NB4 (cell line): ENCODE measurements at regions not wholly inside any gene's neighbourhood (a gene's known extent, or its start where the extent isn't known, plus 50 kb on each side); places are given as distances from the start of the nearest gene placed in this dataset.

Experiments
- DNase-seq: peaks from one replicate; pipeline ENCODE4 v3.0.0; 2010; ENCODE audit warnings: low read depth
- H3K4me3 ChIP-seq: one replicate; pipeline ENCODE4 v1.5.1; 2011; ENCODE audit warnings: mild to moderate bottlenecking, low read depth, low read length, moderate library complexity
- CTCF ChIP-seq: IDR thresholded peaks from one replicate; pipeline ENCODE4 v1.5.1; 2012; ENCODE audit warnings: low read depth, low read length
- MAX ChIP-seq: IDR thresholded peaks from 2 replicates; pipeline ENCODE4 v1.6.1; 2011; ENCODE audit warnings: low read depth, low read length
- MYC ChIP-seq: IDR thresholded peaks from 2 replicates; pipeline ENCODE4 v1.6.1; 2011; ENCODE audit warnings: low read depth, low read length
- POLR2A ChIP-seq: IDR thresholded peaks from 2 replicates; pipeline ENCODE4 v1.6.1; 2011; ENCODE audit warnings: mild to moderate bottlenecking; ENCODE audit not compliant: insufficient read length; ENCODE audit errors: extremely low read depth

GRCh38 chr4:134585972-134586371, 384.4 kb upstream of the PABPC4L start:
- no peak for DNase-seq
- H3K4me3 ChIP-seq = no peak overlapping the region
- TF ChIP-seq CTCF (no peak), MAX (no peak), POLR2A (no peak), MYC (no peak)

GRCh38 chr4:134567461-134567860, 365.9 kb upstream of the PABPC4L start:
- no peak for DNase-seq
- TF ChIP-seq MAX (no peak), POLR2A (no peak), CTCF (no peak), MYC (no peak)
- H3K4me3 ChIP-seq = no peak overlapping the region

GRCh38 chr4:134560728-134561127, 359.1 kb upstream of the PABPC4L start:
- no peak for TF ChIP-seq MAX
- H3K4me3 ChIP-seq = no peak overlapping the region
- DNase-seq = no peak

- no peak overlapping the region for H3K4me3 ChIP-seq
- no peak for DNase-seq
- TF ChIP-seq MAX (no peak), POLR2A (no peak), MYC (no peak), CTCF (no peak)
Measured at GRCh38 chr4:134552063-134552462, 350.5 kb upstream of the PABPC4L start.

GRCh38 chr4:134551348-134551747, 349.8 kb upstream of the PABPC4L start:
- DNase-seq = no peak
- TF ChIP-seq MYC (no peak), CTCF (no peak), MAX (no peak), POLR2A (no peak)
- H3K4me3 ChIP-seq = no peak overlapping the region

- no peak for TF ChIP-seq MAX
- no peak for DNase-seq
Measured at GRCh38 chr4:134548052-134548628, 346.6 kb upstream of the PABPC4L start.

GRCh38 chr4:134546279-134546678, 344.7 kb upstream of the PABPC4L start:
- no peak for DNase-seq
- no peak for TF ChIP-seq CTCF
- TF ChIP-seq POLR2A = no peak
- no peak for TF ChIP-seq MAX
- no peak for TF ChIP-seq MYC
- H3K4me3 ChIP-seq = no peak overlapping the region

More at GRCh38 chr4:134548052-134548628, 346.6 kb upstream of the PABPC4L start:
- no peak overlapping the region for H3K4me3 ChIP-seq
